Endodermal cell (in vitro differentiated cells): ENCODE measurements at regions not wholly inside any gene's neighbourhood (a gene's known extent, or its start where the extent isn't known, plus 50 kb on each side); places are given as distances from the start of the nearest gene placed in this dataset.

ENCODE experiments used
- DNase-seq: peaks from one replicate; pipeline ENCODE4 v3.0.0-alpha.2; 2017
- H3K27ac ChIP-seq: 2 replicates; pipeline ENCODE4 v1.5.1; 2013; ENCODE audit warnings: mild to moderate bottlenecking, low read depth, low read length, moderate library complexity
- H3K27me3 ChIP-seq: 2 replicates; pipeline ENCODE4 v1.6.1; 2013; ENCODE audit warnings: mild to moderate bottlenecking, low read length, moderate library complexity; ENCODE audit not compliant: insufficient read depth, control insufficient read depth, poor library complexity, severe bottlenecking
- H3K36me3 ChIP-seq: 2 replicates; pipeline ENCODE4 v1.7.0; 2013; ENCODE audit warnings: mild to moderate bottlenecking, low read length, moderate library complexity; ENCODE audit not compliant: control insufficient read depth, insufficient read depth
- H3K4me1 ChIP-seq: one replicate; pipeline ENCODE4 v1.7.0; 2013; ENCODE audit warnings: low read length; ENCODE audit not compliant: control insufficient read depth, insufficient read depth
- H3K4me3 ChIP-seq: 2 replicates; pipeline ENCODE4 v1.5.1; 2013; ENCODE audit warnings: mild to moderate bottlenecking, low read length, moderate library complexity
- H3K9ac ChIP-seq: 2 replicates; pipeline ENCODE4 v1.6.1; 2013; ENCODE audit warnings: mild to moderate bottlenecking, low read length, moderate library complexity; ENCODE audit not compliant: poor library complexity, severe bottlenecking; ENCODE audit errors: extremely low read depth
- H3K9me3 ChIP-seq: 2 replicates; pipeline ENCODE4 v1.6.1; 2013; ENCODE audit warnings: mild to moderate bottlenecking, low read length, moderate library complexity; ENCODE audit not compliant: control insufficient read depth
- H3K27ac Mint-ChIP-seq: 2 replicates; pipeline ENCODE4 v1.8.0; 2020; ENCODE audit warnings: mixed read lengths
- H3K27me3 Mint-ChIP-seq: 2 replicates; pipeline ENCODE4 v1.8.0; 2021; ENCODE audit warnings: mild to moderate bottlenecking, mixed read lengths; ENCODE audit not compliant: insufficient read depth
- H3K36me3 Mint-ChIP-seq: 2 replicates; pipeline ENCODE4 v1.8.0; 2020; ENCODE audit warnings: low read depth, mixed read lengths
- H3K4me1 Mint-ChIP-seq: 2 replicates; pipeline ENCODE4 v1.8.0; 2020; ENCODE audit warnings: mixed read lengths
- H3K4me3 Mint-ChIP-seq: 2 replicates; pipeline ENCODE4 v1.8.0; 2020; ENCODE audit warnings: mild to moderate bottlenecking, moderate library complexity, mixed read lengths
- H3K9me3 Mint-ChIP-seq: 2 replicates; pipeline ENCODE4 v1.8.0; 2020; ENCODE audit warnings: mild to moderate bottlenecking, mixed read lengths
- WGBS, 2 experiments: methylation state at CpG; one replicate each; pipeline versions ENCODE4 v1.1.5 to v1.1.7; 2013; ENCODE audit warnings: missing lambda C conversion rate in 2 of 2, mixed read lengths in 1 of 2; ENCODE audit not compliant: insufficient coverage in 1 of 2, insufficient read length in 1 of 2; 5-methylcytosine and 5-hydroxymethylcytosine counted together
- TF ChIP-seq, protein P1 (sequence below): fragments of 200-600 bp; sonication (generic); conservative IDR thresholded peaks from 2 replicates; pipeline ENCODE4 v1.5.0; 2021; ENCODE audit warnings: antibody characterized with exemption, mild to moderate bottlenecking

DNA sequence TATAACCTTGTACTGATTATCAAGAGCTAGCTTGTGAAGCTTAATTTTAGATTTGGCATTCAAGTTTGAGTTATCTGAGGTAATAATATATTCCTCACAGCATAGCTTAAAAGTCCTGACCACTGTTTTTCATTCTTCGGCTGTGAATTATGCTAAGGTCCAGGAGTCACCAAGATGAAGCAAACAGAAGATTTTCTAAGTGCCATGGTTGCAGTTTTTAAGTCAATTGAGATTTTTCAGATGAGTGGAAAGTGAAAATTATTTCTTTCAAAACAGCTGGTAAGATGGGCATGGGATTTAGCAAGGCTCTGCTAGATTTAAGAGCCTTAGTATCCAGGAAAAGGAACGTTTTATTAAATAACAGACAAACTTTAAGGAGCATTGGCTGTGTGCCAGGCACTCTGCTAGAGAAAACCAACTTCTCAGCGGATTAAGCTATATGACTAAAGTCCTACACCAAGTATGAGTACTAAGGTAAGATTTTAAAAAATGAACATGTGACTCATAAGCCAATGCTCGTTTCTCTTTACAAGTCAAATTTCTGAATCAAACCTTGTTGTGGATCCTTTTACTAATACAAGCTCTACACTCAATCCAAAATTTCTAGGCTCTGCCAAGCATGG lies 149.9 kb upstream of the IL15 start:
- Histone ChIP-seq H3K9ac (no peak overlapping the region), H3K4me3 (no peak overlapping the region), H3K9me3 (no peaks in the 10 kb centered on the region), H3K27me3 (no peaks in the 10 kb centered on the region), H3K36me3 (no peaks in the 10 kb centered on the region), H3K27ac (no peak overlapping the region), H3K4me1 (no peaks in the 10 kb centered on the region)
- no peaks in the 10 kb centered on the region for H3K27me3 Mint-ChIP-seq
- DNase-seq = no peak
- H3K4me3 Mint-ChIP-seq = no peak overlapping the region
- no peak overlapping the region for H3K27ac Mint-ChIP-seq
- TF ChIP-seq, protein P1, sequence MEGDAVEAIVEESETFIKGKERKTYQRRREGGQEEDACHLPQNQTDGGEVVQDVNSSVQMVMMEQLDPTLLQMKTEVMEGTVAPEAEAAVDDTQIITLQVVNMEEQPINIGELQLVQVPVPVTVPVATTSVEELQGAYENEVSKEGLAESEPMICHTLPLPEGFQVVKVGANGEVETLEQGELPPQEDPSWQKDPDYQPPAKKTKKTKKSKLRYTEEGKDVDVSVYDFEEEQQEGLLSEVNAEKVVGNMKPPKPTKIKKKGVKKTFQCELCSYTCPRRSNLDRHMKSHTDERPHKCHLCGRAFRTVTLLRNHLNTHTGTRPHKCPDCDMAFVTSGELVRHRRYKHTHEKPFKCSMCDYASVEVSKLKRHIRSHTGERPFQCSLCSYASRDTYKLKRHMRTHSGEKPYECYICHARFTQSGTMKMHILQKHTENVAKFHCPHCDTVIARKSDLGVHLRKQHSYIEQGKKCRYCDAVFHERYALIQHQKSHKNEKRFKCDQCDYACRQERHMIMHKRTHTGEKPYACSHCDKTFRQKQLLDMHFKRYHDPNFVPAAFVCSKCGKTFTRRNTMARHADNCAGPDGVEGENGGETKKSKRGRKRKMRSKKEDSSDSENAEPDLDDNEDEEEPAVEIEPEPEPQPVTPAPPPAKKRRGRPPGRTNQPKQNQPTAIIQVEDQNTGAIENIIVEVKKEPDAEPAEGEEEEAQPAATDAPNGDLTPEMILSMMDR = no peak
- no peaks in the 10 kb centered on the region for H3K36me3 Mint-ChIP-seq
- 89 to 100% methylated on average over 2 to 4 of the region's 4 CpGs for WGBS, 2 experiments
- H3K4me1 Mint-ChIP-seq = no peaks in the 10 kb centered on the region
- peaks cover 5% of the 10 kb centered on the region for H3K9me3 Mint-ChIP-seq

DNA sequence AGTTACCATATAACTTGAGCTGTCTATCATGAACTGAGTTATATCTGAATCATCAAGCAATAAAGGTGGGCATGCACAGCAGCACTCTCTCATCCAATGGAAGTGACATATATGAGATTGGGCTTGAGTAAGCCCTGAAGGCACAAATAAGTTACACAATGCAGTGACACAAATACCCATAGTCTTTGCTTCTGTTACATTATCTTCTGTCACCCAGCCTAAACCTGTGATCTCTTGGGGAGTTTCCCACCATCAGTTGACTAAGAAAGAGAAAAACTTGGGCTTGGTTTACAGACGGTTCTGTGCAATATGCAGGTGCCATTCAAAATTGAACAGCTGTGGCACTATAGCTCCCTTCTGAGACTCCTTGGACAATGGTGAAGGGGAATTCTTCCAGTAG lies 138.8 kb upstream of the IL15 start:
- DNase-seq = no peak
- H3K27me3 ChIP-seq = no peaks in the 10 kb centered on the region
- H3K36me3 ChIP-seq = no peaks in the 10 kb centered on the region
- Mint-ChIP-seq H3K9me3 (no peaks in the 10 kb centered on the region), H3K36me3 (no peaks in the 10 kb centered on the region), H3K27ac (no peak overlapping the region), H3K4me3 (no peak overlapping the region), H3K4me1 (no peaks in the 10 kb centered on the region), H3K27me3 (no peaks in the 10 kb centered on the region)
- WGBS, 2 experiments = 71 to 94% methylated on average over 1 of the region's 1 CpG
- no peaks in the 10 kb centered on the region for H3K4me1 ChIP-seq
- TF ChIP-seq, protein P1 = no peak
- H3K4me3 ChIP-seq = no peak overlapping the region
- H3K27ac ChIP-seq = no peak overlapping the region
- no peak overlapping the region for H3K9ac ChIP-seq
- H3K9me3 ChIP-seq = no peaks in the 10 kb centered on the region

DNA sequence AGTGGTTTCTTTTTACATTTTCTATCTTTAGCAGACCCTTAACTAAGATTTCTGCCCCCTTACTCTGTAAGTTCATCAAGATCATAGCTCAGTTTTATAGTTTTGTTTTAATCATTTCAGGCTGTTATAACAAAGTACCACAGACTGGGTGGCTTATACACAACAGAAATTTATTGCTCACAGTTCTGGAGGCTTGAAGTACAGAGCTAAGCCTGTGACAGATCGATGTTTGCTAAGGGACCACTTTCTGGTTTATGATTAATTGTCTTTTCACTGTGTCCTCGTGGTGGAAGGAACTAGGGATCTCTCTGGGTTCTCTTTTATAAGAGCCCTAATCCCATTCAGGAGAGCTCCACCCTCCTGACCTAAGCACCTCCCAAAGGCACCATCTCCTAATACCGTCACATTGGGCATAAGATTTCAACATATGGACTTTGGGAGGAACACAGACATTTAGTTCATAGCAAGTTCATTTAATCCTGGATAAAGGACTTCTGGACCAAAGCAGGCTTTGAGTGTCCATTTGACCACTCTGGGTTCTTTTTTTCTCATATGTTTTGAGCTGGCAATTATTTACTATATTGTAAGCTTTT lies 137.0 kb upstream of the IL15 start:
- H3K36me3 Mint-ChIP-seq = no peaks in the 10 kb centered on the region
- H3K27me3 Mint-ChIP-seq = no peaks in the 10 kb centered on the region
- TF ChIP-seq, protein P1 = no peak
- 79 to 91% methylated on average over 3 of the region's 3 CpGs for WGBS, 2 experiments
- Histone ChIP-seq H3K9me3 (no peaks in the 10 kb centered on the region), H3K36me3 (no peaks in the 10 kb centered on the region), H3K4me1 (no peaks in the 10 kb centered on the region), H3K27me3 (no peaks in the 10 kb centered on the region), H3K9ac (no peak overlapping the region), H3K4me3 (no peak overlapping the region), H3K27ac (no peak overlapping the region)
- H3K27ac Mint-ChIP-seq = no peak overlapping the region
- H3K9me3 Mint-ChIP-seq = no peaks in the 10 kb centered on the region
- DNase-seq = no peak
- H3K4me3 Mint-ChIP-seq = no peak overlapping the region
- H3K4me1 Mint-ChIP-seq = no peaks in the 10 kb centered on the region
